Mesenchymal stem cell (in vitro differentiated cells and primary cell): ENCODE measurements at regions not wholly inside any gene's neighbourhood (a gene's known extent, or its start where the extent isn't known, plus 50 kb on each side); places are given as distances from the start of the nearest gene placed in this dataset.
A peak's percentile ranks its signal among the peaks of the same experiment; 100 is the strongest.

ENCODE experiments used
- DNase-seq: peaks from one replicate; pipeline ENCODE4 v3.0.0-alpha.2; 2013
- H2AFZ ChIP-seq: one replicate; pipeline ENCODE4 v1.6.1; 2013; ENCODE audit warnings: low read depth, mild to moderate bottlenecking, control low read depth, inconsistent platforms, low read length, moderate library complexity
- H2AK5ac ChIP-seq: 2 replicates; pipeline ENCODE4 v1.6.1; 2013; ENCODE audit warnings: low read length, moderate library complexity, mild to moderate bottlenecking, inconsistent platforms; ENCODE audit not compliant: severe bottlenecking
- H2BK120ac ChIP-seq: one replicate; pipeline ENCODE4 v1.6.1; 2013; ENCODE audit warnings: low read depth, mild to moderate bottlenecking, inconsistent platforms, low read length, moderate library complexity
- H2BK12ac ChIP-seq, 2 experiments: one replicate each; pipeline ENCODE4 v1.6.1; 2013; ENCODE audit warnings: inconsistent platforms in 2 of 2, low read length in 2 of 2, mild to moderate bottlenecking in 2 of 2, moderate library complexity in 2 of 2, control low read depth in 1 of 2
- H2BK15ac ChIP-seq: one replicate; pipeline ENCODE4 v1.6.1; 2013; ENCODE audit warnings: mild to moderate bottlenecking, low read depth, inconsistent platforms; ENCODE audit not compliant: poor library complexity, severe bottlenecking
- H2BK5ac ChIP-seq: 2 replicates; pipeline ENCODE4 v1.6.1; 2013; ENCODE audit warnings: low read depth, mild to moderate bottlenecking, low read length, control low read depth, inconsistent platforms; ENCODE audit not compliant: poor library complexity, severe bottlenecking
- H3K14ac ChIP-seq, 2 experiments: one replicate each; pipeline ENCODE4 v1.6.1; 2013; ENCODE audit warnings: inconsistent platforms in 2 of 2, low read length in 2 of 2, control low read depth in 1 of 2, mild to moderate bottlenecking in 1 of 2, moderate library complexity in 1 of 2
- H3K18ac ChIP-seq, 2 experiments: one replicate each; pipeline ENCODE4 v1.6.1; 2013; ENCODE audit warnings: inconsistent platforms in 2 of 2, low read length in 2 of 2, control low read depth in 1 of 2, low read depth in 1 of 2, mild to moderate bottlenecking in 1 of 2
- H3K23ac ChIP-seq, 2 experiments: one replicate each; pipeline ENCODE4 v1.6.1; 2013; ENCODE audit warnings: inconsistent platforms in 2 of 2, low read length in 2 of 2, mild to moderate bottlenecking in 2 of 2, moderate library complexity in 2 of 2, control low read depth in 1 of 2
- H3K27ac ChIP-seq: 2 replicates; pipeline ENCODE4 v1.5.1; 2013; ENCODE audit warnings: mild to moderate bottlenecking, moderate library complexity, low read length, control low read depth, inconsistent platforms; ENCODE audit not compliant: poor library complexity, severe bottlenecking
- H3K27me3 ChIP-seq, 2 experiments: 2 replicates each; pipeline versions ENCODE4 v1.6.1 to v1.7.0; 2013; ENCODE audit warnings: low read length in 2 of 2, mild to moderate bottlenecking in 2 of 2, moderate library complexity in 2 of 2, control low read depth in 1 of 2, inconsistent platforms in 1 of 2; ENCODE audit not compliant: control insufficient read depth in 1 of 2, insufficient read depth in 1 of 2
- H3K36me3 ChIP-seq, 2 experiments: 2 replicates each; pipeline versions ENCODE4 v1.6.1 to v1.7.0; 2013; ENCODE audit warnings: low read length in 2 of 2, control low read depth in 1 of 2, inconsistent platforms in 1 of 2, low read depth in 1 of 2, mild to moderate bottlenecking in 1 of 2; ENCODE audit not compliant: insufficient read depth in 2 of 2, control insufficient read depth in 1 of 2
- H3K4ac ChIP-seq, 2 experiments: one replicate each; pipeline ENCODE4 v1.6.1; 2013; ENCODE audit warnings: inconsistent platforms in 2 of 2, low read length in 2 of 2, mild to moderate bottlenecking in 2 of 2, moderate library complexity in 2 of 2, control low read depth in 1 of 2, low read depth in 1 of 2
- H3K4me1 ChIP-seq: 2 replicates; pipeline ENCODE4 v1.6.1; 2013; ENCODE audit warnings: low read depth, low read length, control low read depth; ENCODE audit not compliant: control insufficient read depth, insufficient read depth
- H3K4me2 ChIP-seq: 2 replicates; pipeline ENCODE4 v1.6.1; 2013; ENCODE audit warnings: low read length, mild to moderate bottlenecking, inconsistent platforms; ENCODE audit not compliant: poor library complexity, severe bottlenecking
- H3K4me3 ChIP-seq, 2 experiments: 2 replicates each; pipeline versions ENCODE4 v1.5.1 to v1.7.0; 2013; ENCODE audit warnings: low read length in 2 of 2, mild to moderate bottlenecking in 2 of 2, control low read depth in 1 of 2, low read depth in 1 of 2; ENCODE audit not compliant: insufficient read depth in 1 of 2
- H3K79me1 ChIP-seq: replicated peaks from 2 replicates; pipeline ENCODE4 v1.6.1; 2013; ENCODE audit warnings: mild to moderate bottlenecking, control low read depth, low read length, inconsistent platforms; ENCODE audit not compliant: poor library complexity, severe bottlenecking
- H3K9ac ChIP-seq: 2 replicates; pipeline ENCODE4 v1.7.0; 2013; ENCODE audit warnings: mild to moderate bottlenecking, low read length, moderate library complexity
- H3K9me3 ChIP-seq: 2 replicates; pipeline ENCODE4 v1.7.0; 2013; ENCODE audit warnings: mild to moderate bottlenecking, low read length; ENCODE audit not compliant: control insufficient read depth
- H4K8ac ChIP-seq: one replicate; pipeline ENCODE4 v1.6.1; 2013; ENCODE audit warnings: inconsistent platforms, mild to moderate bottlenecking, low read length, moderate library complexity
- H4K91ac ChIP-seq: one replicate; pipeline ENCODE4 v1.6.1; 2013; ENCODE audit warnings: mild to moderate bottlenecking, low read length, inconsistent platforms
- WGBS: methylation state at CpG from one replicate; pipeline ENCODE4 v1.1.7; 2013; ENCODE audit warnings: mixed read lengths; 5-methylcytosine and 5-hydroxymethylcytosine counted together

- no peak overlapping the region for H3K4me3 ChIP-seq
- no peak overlapping the region for H2BK5ac ChIP-seq
- H3K14ac ChIP-seq: no peak overlapping the region
- no peak overlapping the region for H2BK12ac ChIP-seq
- H2BK120ac ChIP-seq: no peak overlapping the region
- H4K8ac ChIP-seq: no peak overlapping the region
- H3K4me2 ChIP-seq: no peak overlapping the region
- H3K36me3 ChIP-seq: peaks cover 0 to 16% of the 10 kb centered on the region in 2 experiments
- H2AK5ac ChIP-seq: no peak overlapping the region
- H2BK15ac ChIP-seq: no peak overlapping the region
- DNase-seq: no peak
- no peaks in the 10 kb centered on the region for H3K9me3 ChIP-seq
- H3K23ac ChIP-seq: no peak overlapping the region
- no peak overlapping the region for H2AFZ ChIP-seq
- no peak overlapping the region for H3K18ac ChIP-seq
- peak overlapping the region; percentile 72 for H3K9ac ChIP-seq
- no peaks in the 10 kb centered on the region for H3K27me3 ChIP-seq
- H3K27ac ChIP-seq: no peak overlapping the region
- peaks cover 2% of the 10 kb centered on the region for H3K4me1 ChIP-seq
- peaks cover 10% of the 10 kb centered on the region for H3K79me1 ChIP-seq
- WGBS: 92% methylated on average over 3 of the region's 3 CpGs
- no peak overlapping the region for H3K4ac ChIP-seq
- no peak overlapping the region for H4K91ac ChIP-seq
These were observed 301.9 kb downstream of the UTRN start for GRCh38 chr6:144586986-144587385.

GRCh38 chr6:144588697-144589325, 303.7 kb downstream of the UTRN start:
- Histone ChIP-seq H2AFZ (no peak overlapping the region), H2BK15ac (no peak overlapping the region), H3K27ac (no peak overlapping the region), H2BK12ac (no peak overlapping the region), H2AK5ac (no peak overlapping the region), H3K23ac (no peak overlapping the region), H3K27me3 (no peaks in the 10 kb centered on the region), H2BK5ac (no peak overlapping the region), H3K18ac (no peak overlapping the region), H3K36me3 (peaks cover 4 to 28% of the 10 kb centered on the region in 2 experiments), H3K4me2 (no peak overlapping the region), H4K8ac (no peak overlapping the region), H3K4me3 (no peak overlapping the region), H3K9me3 (no peaks in the 10 kb centered on the region), H2BK120ac (no peak overlapping the region), H3K79me1 (peaks cover 12% of the 10 kb centered on the region), H4K91ac (no peak overlapping the region), H3K9ac (no peak overlapping the region), H3K14ac (no peak overlapping the region), H3K4ac (no peak overlapping the region), H3K4me1 (no peaks in the 10 kb centered on the region)
- no peak for DNase-seq
- 78% methylated on average over 1 of the region's 1 CpG for WGBS

DNA sequence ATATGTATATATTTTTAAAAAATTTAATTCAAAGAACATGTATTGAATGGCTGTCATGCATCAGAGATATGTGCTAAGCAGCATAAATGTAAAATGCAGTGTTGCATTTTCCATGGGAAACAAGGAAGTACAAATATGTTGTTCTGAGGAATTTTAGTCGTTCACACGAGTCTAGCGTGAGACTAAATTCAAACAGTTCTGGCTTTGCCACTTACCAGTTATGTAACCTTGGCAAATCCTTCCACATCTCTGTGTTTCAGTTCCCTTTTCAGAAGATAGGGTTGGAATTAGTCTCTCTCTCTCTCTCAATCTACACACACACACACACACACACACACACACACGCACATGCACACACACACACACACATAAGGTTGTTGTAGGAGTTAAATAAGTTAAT, 305.4 kb downstream of the UTRN start:
- Histone ChIP-seq H3K36me3 (peaks cover 4 to 28% of the 10 kb centered on the region in 2 experiments), H3K27me3 (no peaks in the 10 kb centered on the region), H2BK5ac (no peak overlapping the region), H2BK12ac (no peak overlapping the region), H3K9me3 (no peaks in the 10 kb centered on the region), H3K4me1 (no peaks in the 10 kb centered on the region), H4K91ac (no peak overlapping the region), H2AFZ (no peak overlapping the region), H3K4me3 (no peak overlapping the region), H3K4me2 (no peak overlapping the region), H3K4ac (no peak overlapping the region), H2AK5ac (no peak overlapping the region), H3K23ac (no peak overlapping the region), H3K14ac (no peak overlapping the region), H3K79me1 (peaks cover 14% of the 10 kb centered on the region), H2BK15ac (no peak overlapping the region), H3K9ac (no peak overlapping the region), H4K8ac (no peak overlapping the region), H2BK120ac (no peak overlapping the region), H3K18ac (no peak overlapping the region), H3K27ac (no peak overlapping the region)
- WGBS: 93% methylated on average over 3 of the region's 4 CpGs
- no peak for DNase-seq

DNA sequence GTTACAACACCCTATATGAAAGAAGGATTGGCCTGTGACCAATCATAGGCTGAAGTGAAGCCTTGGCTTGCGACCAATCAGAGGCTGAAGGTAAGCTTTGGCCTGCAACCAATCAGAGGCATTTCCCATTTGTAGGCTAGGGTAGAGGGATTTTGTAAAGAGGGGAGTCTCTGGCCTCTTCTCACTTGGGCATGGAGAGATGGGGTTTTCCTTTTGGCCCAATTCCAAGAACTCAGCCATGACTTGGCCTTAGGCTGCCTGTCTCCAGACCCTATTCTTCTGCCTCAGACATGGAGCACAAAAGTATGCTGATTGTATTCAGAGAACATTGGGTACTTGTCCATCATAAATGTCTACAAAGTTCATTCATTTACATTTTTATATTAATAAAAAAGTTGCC, 308.3 kb downstream of the UTRN start:
- H3K4me2 ChIP-seq: no peak overlapping the region
- H3K4ac ChIP-seq: no peak overlapping the region
- no peak overlapping the region for H3K27ac ChIP-seq
- H2BK5ac ChIP-seq: no peak overlapping the region
- no peak overlapping the region for H2AFZ ChIP-seq
- no peak overlapping the region for H4K8ac ChIP-seq
- H3K4me1 ChIP-seq: no peaks in the 10 kb centered on the region
- no peaks in the 10 kb centered on the region for H3K27me3 ChIP-seq
- WGBS: 100% methylated on average over 1 of the region's 1 CpG
- H3K18ac ChIP-seq: no peak overlapping the region
- no peak overlapping the region for H3K4me3 ChIP-seq
- H2BK15ac ChIP-seq: peak overlapping the region; percentile 69
- H3K36me3 ChIP-seq: peaks cover 4 to 17% of the 10 kb centered on the region in 2 experiments
- no peaks in the 10 kb centered on the region for H3K9me3 ChIP-seq
- no peak overlapping the region for H3K23ac ChIP-seq
- H2AK5ac ChIP-seq: no peak overlapping the region
- no peak overlapping the region for H4K91ac ChIP-seq
- no peak overlapping the region for H3K14ac ChIP-seq
- H2BK12ac ChIP-seq: no peak overlapping the region
- H3K79me1 ChIP-seq: peaks cover 8% of the 10 kb centered on the region
- no peak overlapping the region for H3K9ac ChIP-seq
- no peak for DNase-seq
- no peak overlapping the region for H2BK120ac ChIP-seq
